ENCODE measurements at regions not wholly inside any gene's neighbourhood (a gene's known extent, or its start where the extent isn't known, plus 50 kb on each side); places are given as distances from the start of the nearest gene placed in this dataset.

GRCh38 chrX:99588936-99589335 lies 821.1 kb downstream of the PCDH19 start:
- no peaks in the 10 kb centered on the region for H3K36me3 ChIP-seq
- no peaks in the 10 kb centered on the region for H3K27me3 ChIP-seq
- H3K4me3 ChIP-seq = no peak overlapping the region
- no peak overlapping the region for H3K27ac ChIP-seq
- no peak for ATAC-seq
- intact Hi-C loops (cut with DNase I) = no loop called here
- no peaks in the 10 kb centered on the region for H3K4me1 ChIP-seq
- TF ChIP-seq CTCF (IDR thresholded peaks at IDR 0.05) (no peak), POLR2A (IDR thresholded peaks at IDR 0.05) (no peak)
- DNase-seq = no peak
- WGBS, 4 donors = 57 to 72% (median 67%) methylated on average over 3 of the region's 3 CpGs
- no peaks in the 10 kb centered on the region for H3K9me3 ChIP-seq

- ATAC-seq = no peak
- no peak for DNase-seq
- no peaks in the 10 kb centered on the region for H3K27me3 ChIP-seq
- intact Hi-C loops (cut with DNase I) = no loop called here
- H3K4me3 ChIP-seq = no peak overlapping the region
- no peaks in the 10 kb centered on the region for H3K36me3 ChIP-seq
- TF ChIP-seq CTCF (IDR thresholded peaks at IDR 0.05) (no peak), POLR2A (IDR thresholded peaks at IDR 0.05) (no peak)
- peaks cover 0 to 48% (median 1%) of the 10 kb centered on the region in 12 donors for H3K9me3 ChIP-seq
- H3K4me1 ChIP-seq = no peaks in the 10 kb centered on the region
- H3K27ac ChIP-seq = no peak overlapping the region
These were observed 837.4 kb downstream of the PCDH19 start for GRCh38 chrX:99572711-99573110.

- H3K27me3 ChIP-seq = no peaks in the 10 kb centered on the region
- 64 to 77% (median 69%) methylated on average over 5 of the region's 5 CpGs for WGBS, 4 donors
- DNase-seq (no peak), ATAC-seq (no peak)
- H3K27ac ChIP-seq = no peak overlapping the region
- H3K9me3 ChIP-seq = peaks cover 0 to 8% (median 0%) of the 10 kb centered on the region in 12 donors
- H3K36me3 ChIP-seq = no peaks in the 10 kb centered on the region
- H3K4me1 ChIP-seq = no peaks in the 10 kb centered on the region
- intact Hi-C loops (cut with DNase I) = no loop called here
- TF ChIP-seq POLR2A (IDR thresholded peaks at IDR 0.05) = no peak
- TF ChIP-seq CTCF (IDR thresholded peaks at IDR 0.05) = peak in 1 of 12 donors; percentile 24
- H3K4me3 ChIP-seq = no peak overlapping the region
These were observed 860.7 kb downstream of the PCDH19 start for GRCh38 chrX:99549381-99549780.

GRCh38 chrX:99522450-99522849 lies 887.6 kb downstream of the PCDH19 start:
- Histone ChIP-seq H3K4me3 (no peak overlapping the region), H3K27ac (no peak overlapping the region), H3K9me3 (no peaks in the 10 kb centered on the region), H3K27me3 (no peaks in the 10 kb centered on the region), H3K4me1 (no peaks in the 10 kb centered on the region), H3K36me3 (no peaks in the 10 kb centered on the region)
- ATAC-seq = no peak
- no peak for DNase-seq
- TF ChIP-seq CTCF (IDR thresholded peaks at IDR 0.05) (no peak), POLR2A (IDR thresholded peaks at IDR 0.05) (no peak)
- intact Hi-C loops (cut with DNase I) = no loop called here
